ENCODE measurements at regions not wholly inside any gene's neighbourhood (a gene's known extent, or its start where the extent isn't known, plus 50 kb on each side); places are given as distances from the start of the nearest gene placed in this dataset.
"Not testable (repeated sequence)": the region's sequence is repeated elsewhere in the genome, so short reads cannot be mapped to it uniquely, and the experiment has no call there.

DNA sequence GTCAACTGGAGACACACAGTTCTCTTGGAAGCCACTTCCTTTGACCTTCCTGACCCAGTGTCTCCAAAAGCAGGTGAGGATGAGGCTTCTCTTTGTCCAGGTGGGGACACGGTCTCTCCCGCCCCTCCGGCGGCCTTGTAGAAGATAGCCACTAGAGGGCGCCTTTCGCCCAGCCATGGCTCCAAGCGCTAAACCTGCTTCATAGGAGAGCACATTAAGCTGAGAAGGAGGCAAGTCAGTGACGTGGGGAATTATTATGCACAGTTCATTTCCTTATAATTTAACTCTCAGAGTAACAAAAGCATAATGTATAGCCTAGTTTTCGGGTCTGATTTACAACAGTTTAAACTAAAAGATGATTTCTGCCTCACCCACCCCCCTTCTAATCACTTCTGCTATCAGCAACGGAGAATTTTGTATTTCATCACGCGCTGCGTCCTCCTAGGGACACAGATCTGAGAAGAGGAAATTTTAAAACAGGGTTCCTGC lies 208.7 kb downstream of the ICOS start:
- DNase-seq (ENCODE audit: low read depth), result peak; percentile 43

DNA sequence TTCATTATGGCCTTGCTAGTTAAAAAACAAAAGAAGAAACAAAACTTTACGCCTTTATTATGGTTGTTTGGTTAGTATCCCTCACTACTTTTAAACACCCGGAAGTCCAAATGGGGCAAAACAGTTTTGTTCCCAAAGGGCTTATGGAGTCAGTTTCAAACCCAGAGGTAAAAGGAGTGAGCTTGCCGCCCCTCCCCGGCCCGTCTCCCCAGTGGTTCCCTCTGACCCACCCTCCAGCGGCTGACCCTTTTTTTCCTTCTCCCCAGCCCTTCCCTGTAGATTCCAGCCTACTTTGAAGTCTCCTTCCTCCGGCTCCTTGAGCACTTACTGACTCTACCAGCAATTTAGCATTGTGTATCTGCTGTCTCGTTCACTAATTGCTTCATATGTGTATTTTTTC lies 209.2 kb downstream of the ICOS start:
- DNase-seq (ENCODE audit: low read depth), result no peak

DNA sequence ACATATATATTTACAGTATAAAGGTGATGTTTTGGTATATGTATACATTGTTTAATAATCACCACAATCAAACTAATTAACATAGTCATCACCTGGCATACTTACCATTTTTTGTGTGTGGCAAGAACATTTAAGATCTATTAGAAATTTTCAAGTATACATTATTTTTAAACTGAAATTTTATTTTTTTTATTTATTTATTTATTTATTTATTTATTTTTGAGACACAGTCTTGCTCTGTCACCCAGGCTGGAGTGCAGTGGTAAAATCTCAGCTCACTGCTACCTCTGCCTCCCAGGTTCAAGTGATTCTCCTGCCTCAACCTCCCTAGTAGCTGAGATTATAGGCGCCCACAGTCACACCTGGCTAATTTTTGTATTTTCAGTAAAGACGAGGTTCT lies 210.5 kb downstream of the ICOS start:
- not testable (repeated sequence) for DNase-seq (ENCODE audit: low read depth)

DNA sequence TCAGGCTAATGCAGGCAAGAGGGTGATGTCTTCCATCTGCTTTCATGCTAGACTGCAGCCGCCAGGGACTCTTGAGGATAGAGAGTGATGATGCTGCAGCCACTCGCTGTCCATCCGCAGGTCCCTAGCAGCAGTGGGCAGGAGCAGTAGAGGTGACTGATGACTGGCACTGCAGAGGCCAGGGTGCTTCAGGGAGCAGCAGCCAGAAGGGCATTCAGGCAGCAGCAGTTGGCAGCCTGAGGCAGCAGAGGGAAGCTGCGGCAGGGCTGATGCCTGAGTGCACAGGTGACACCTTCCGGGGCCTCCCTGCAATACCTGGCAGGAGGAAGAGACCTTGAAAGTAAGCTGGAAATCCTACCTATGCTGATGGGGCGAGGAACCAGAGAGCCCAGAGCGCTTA lies 214.2 kb downstream of the ICOS start:
- no peak for DNase-seq (ENCODE audit: low read depth)

DNA sequence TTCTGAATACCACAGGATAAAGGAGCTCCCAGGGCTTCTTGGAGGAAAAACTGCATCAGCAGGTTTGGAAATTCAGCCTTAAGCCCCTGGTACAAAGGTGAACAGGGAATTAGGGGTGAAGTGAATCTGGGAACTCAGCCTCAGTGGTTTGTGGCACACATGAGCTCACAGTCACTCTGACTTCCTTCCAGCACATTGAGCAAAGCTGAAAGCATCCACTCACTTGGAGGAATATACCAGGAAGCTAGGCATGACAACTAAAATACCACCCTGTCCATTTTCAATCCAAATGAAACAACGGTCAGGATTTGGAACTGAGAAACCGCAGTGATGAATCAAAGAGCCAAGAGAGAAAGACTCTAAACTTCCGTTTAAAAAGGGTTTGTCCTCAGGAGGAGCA lies 216.1 kb downstream of the ICOS start:
- peak; percentile 6 for DNase-seq (ENCODE audit: low read depth)

DNA sequence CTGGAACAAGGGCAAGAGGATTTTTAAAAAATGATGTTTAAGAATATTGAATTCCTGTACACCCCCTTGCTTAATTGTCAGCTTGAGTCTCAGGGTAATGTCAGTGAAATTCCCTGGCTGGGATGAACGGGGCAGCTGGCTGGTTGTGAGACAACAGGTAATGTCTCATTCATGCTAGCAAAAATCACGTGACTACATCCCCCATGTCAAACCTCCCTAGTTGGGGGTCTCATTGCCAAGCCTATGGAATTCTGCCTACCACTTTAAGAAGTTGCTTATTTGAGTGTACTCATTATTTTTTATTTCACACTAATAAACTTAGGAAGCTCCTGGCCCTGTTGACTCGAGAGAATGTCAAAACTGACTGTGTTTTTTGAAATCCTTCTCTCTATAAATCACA lies 218.3 kb downstream of the ICOS start:
- no peak for DNase-seq (ENCODE audit: low read depth)

DNA sequence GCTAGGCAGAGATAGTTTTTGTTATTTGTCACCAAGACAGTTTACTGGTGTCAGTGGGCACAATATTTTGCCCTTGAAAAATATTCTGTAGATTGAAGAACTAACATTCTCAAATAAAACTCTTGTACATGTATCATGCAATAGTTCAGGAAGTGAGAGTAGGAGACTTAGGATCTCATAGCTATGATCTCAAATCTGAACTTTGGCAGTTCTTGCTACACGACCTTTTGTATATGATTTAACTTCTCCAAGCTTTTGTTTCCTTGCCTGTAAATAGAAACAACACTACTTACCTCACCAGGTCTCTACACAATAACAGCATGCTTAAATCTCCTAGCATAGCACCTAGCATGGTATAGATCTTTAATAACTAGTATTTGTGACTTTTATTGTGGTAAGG lies 219.9 kb downstream of the ICOS start:
- no peak for DNase-seq (ENCODE audit: low read depth)

DNA sequence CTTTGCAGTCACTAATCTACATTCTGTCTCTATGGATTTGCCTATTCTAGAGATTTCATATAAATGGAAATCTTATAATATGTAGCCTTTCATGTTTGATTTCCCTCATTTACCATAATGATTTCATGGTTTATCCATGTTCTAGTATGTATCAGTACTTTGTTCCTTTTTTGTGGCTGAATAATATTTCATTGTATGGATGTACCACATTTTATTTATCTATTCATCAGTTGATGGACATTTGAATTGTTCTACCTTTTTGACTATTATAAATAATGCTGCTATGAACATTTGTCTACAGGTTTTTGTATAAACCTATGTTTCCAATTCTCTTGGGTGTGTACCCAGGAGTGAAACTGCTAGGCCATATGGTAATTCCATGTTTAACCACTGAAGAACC lies 221.1 kb downstream of the ICOS start:
- DNase-seq (ENCODE audit: low read depth), result no peak

DNA sequence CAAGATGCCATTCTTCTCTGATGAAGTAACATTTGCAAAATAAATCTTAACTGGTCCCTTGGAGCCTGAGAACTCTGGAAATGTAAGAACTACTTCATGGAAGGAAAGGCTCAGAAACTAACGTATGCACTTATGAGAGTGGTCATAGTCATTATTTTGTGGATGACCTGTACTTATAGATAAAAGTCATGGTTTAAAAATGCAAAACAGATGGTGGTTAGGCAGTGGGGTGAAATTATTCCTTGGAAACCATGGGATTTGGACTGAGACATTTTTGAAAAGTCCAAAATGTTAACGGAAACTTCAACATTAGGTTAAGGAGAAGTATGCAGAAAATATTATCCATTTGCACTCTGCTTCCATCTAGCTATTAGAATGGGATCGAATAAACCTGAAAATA lies 223.0 kb downstream of the ICOS start:
- no peak for DNase-seq (ENCODE audit: low read depth)

DNA sequence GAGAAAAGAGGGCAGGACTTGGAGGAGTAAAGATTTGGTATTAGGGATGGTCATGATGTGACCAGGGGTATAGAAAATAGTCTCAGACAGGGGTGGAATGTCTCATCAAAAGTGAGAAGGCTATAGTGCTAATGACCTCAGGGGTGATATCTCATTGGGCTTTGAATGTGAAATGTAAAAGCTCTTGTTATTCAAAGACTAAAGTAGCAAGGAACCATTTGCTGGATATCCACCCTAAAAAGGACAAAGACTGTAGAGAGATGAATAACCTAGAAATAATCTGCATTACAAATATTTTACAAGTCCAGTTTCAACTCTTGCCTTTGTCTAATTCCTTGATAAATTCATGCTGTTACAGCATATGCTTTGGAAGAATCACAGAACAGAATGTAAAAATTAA lies 224.4 kb downstream of the ICOS start:
- DNase-seq (ENCODE audit: low read depth), result no peak

DNA sequence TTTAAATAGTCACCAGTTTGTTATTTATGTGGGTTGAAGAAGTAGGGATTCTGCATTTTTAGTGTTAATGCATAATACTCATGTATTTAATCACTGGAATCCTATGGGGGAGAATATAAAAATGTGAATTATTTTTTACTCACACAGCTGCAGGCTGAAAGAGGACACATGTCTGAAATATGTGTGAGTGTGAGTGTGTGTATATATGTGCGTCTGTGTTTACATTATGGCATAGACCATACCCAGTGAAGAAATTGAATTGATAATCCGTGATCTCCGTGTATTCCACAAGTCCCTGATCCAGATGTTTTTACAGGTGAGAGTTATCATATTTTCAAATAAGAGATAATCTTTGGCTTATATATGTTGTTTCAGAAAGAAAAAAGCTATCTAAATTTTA lies 225.3 kb downstream of the ICOS start:
- DNase-seq (ENCODE audit: low read depth), result no peak

DNA sequence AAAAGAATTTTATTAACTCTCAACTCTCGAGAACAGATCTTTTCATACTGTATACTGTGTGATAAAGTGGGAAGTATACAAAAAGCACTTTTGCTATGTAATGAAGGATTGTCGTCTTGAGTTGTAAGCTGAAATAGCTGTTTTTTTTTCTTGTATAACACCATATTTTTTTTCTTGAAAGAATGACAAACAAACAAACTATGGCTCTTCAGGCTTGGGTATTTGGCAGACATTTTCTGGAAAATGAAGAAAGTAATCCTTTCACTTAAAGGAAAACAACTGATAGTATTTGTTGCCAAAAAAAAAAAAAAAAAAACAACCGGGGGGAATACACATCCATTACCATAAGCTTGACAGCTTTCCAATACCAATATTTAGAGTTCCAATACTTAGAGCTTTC lies 230.4 kb downstream of the ICOS start:
- DNase-seq (ENCODE audit: low read depth), result no peak

DNA sequence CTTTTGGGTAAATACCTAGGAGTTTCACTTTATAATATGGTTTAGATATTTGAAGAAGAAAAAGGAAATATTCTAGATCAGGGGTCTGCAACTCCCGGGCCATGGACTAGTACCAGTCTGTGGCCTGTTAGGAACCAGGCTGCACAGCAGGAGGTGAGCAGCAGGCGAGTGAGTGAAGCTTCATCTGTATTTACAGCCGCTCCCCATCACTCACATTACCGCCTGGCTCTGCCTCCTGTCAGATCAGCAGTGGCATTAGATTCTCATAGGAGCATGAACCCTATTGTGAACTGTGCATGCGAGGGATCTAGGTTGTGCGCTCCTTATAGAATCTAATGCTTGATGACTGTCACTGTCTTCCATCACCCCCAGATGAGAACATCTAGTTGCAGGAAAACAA lies 231.1 kb downstream of the ICOS start:
- not testable (repeated sequence) for DNase-seq (ENCODE audit: low read depth)

DNA sequence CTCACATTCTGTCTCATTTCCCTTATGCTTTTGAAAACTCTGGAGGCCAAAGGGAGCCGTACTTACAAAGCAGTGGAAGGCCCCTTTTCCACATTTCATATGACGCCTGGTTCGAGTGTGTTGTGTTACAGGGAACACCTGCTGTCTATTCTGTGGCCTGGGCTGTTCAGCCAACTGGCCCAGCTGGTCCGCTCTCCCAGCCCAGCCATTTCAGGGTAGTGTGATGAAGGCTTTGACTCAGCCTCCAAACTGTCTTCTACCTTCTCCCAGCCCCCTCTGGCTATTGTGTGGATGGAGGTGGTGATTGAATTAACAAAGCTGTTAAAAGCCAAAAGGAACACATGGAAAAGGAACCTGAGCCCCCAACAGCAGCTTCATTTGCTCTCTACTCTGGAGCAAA lies 233.8 kb downstream of the ICOS start:
- no peak for DNase-seq (ENCODE audit: low read depth)

DNA sequence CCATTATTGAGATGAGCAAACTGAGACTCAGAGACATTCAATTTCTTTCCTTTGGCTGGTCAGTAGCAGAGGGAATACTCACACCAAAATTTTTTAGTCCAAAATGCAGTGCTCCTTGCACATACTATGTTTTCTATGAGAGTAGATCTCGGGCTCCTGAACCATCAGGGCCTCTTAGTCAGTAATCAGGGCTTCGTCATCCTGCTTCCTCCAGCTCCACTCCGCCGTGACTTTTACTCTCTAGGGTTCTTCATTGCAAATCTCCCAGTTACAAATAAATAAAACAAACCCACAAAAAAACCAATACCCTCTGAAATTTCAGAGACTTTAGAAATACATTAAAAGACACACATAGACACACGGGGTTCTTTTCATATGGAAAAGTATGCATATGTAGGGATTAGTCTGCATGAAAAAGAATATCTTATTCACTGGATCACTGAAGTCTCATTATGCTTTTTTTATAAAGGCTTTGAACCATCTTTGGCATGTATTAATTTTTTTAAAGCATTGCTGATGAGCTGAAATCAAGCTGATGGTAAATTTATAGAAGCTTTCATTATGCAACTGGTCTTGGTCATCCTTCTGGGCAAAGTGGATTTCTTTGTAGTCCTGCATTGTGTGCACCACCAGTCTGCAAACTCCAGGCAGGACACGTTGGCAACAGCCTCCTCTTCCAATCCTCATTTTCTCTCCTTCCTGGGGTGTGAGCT lies 235.0 kb downstream of the ICOS start:
- DNase-seq (ENCODE audit: low read depth), result no peak

DNA sequence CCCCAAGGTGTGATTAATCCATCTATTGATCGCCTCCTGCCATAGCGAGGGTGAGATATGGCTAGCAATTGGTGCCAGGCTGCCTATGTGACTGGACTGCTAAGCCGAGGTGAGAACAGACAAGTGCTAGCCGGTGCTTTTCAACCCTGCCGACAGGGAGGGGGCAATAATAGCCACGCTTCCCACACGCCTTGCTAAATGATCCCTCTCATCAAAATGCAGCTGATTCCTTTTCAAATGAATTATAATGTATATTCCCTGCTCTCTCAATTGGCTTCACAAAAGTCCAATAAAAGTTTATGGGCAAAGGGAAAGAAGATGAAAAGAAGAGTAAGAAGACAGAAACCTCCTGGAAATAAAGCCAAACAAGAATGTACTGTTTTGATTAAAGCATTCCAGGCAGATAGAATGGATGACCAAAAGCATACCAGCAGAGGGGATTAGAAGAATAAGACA lies 235.6 kb downstream of the ICOS start:
- DNase-seq (ENCODE audit: low read depth), result no peak

DNA sequence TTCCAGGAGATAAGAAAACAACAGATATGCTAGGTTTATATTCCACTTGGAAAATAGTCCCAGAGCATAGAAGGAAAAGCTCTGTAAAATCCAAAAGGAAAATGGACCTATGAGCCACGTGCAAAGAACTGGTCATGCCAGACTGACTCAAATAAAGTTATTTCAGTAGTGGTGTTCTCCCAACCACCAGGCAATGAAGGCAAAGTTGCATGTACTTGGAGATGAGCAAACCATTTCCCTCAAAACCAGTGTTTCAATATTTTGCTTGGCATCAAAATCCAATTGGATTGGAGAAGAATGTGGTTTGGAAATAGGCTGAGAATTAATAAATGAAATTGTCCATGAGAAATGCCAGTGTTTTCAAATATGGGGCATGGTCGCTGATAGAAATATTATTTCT lies 237.5 kb downstream of the ICOS start:
- DNase-seq (ENCODE audit: low read depth), result no peak

DNA sequence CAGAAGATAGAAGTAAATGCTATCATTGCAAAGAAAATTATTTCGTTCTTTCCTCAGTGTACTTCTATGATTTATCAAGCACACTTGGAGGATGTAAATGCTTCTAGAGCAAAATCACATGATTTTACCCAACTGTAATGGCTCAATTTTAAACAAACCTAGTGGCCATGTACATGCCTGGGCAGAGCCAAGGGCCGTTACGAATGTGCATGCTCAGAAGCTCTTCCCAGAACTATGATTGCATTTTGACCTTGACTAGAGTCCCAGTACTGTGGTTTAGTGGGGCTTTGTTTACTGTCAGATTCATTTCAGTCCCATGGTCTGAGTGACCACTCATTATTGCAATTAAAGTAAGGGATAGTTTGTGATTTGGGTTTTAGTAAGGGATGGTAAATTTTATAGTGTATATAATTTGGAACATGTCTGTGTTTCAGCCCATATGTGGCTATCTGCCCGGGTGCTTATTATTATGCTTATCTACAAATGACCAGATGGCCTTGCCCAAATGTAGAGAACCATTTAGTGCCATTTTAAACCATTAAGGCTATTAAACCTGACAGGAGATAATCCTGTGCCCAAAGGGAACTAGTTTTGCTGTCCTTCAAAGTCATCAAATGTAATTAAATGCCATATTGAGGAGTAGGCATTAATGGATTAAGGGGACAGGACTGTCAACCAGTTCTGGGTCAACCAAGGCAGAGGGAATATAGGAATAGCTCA lies 239.1 kb downstream of the ICOS start:
- DNase-seq (ENCODE audit: low read depth), result no peak

DNA sequence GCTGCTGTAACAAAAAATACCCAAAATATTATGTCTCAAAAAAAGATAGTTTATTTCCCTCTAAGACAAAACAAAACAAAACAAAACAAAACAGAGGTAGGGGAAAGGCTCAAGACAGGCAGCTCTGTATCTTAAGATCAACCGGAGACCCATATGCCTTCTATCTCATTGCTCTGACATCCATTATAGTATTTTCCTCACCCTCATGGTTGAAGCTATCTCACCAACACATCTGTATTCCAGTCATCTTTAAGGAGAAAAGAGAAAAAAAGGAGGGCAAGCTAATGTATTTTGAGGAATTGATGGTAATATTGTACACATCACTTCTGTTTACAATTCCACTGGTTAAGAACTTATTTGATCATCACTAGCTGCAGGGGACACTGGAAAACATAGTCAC lies 239.7 kb downstream of the ICOS start:
- DNase-seq (ENCODE audit: low read depth), result no peak

DNA sequence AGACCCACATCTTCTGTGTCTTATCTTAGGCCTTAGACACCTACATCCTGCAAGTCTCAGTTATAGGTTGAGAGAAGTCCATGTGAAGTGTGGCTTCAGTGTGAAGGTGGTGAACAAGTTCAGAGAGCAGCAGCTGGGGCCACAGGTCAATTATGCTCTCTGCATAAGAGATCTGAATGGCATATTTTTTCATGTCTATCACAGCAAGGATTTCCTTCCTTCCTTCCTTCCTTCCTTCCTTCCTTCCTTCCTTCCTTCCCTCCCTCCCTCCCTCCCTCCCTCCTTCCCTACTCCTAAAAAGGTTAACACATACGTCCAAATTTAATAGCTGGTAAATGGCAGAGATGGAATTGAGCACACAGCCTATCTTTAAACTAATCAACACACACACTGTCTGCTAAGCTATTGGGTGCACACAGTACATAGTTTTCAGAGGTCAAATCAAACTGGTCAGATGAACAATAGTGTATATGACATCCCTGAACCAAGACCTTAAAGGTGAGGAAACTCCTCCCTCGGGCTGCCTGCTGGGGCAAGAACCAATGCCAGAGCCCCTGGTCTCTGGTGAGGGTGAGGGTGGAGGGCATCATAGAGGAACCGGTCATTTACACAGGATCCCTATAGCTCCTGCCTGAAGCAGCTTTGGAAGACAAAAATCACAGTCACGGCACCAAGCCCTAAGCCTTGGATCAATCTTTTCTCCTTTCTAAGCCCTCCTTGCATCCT lies 240.9 kb downstream of the ICOS start:
- no peak for DNase-seq (ENCODE audit: low read depth)

DNA sequence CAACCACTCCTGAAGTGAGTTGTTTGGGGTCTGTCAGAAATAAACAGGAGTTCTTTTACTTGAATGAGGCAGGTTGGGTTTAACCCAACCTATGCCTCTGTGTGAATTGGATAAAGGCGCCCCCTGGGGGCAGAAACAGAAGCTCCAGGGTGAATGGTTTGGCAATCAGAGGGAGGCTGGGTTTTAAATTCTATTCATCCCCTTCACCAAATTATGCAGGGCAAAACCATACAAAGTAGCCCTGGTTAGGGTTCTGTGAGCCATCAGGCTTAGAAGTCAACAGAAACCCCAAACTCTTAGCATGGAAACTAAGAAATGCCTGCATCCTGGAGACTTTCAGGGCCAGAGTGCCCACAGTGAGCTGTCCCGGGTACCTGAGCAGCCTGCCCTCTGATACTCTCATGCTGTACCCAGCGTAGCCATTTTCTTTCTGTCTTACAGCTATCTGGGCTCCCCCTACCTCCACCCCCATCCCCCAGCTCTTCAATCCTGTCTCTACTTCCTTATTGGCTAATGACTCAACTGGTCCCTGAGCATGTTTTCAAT lies 241.5 kb downstream of the ICOS start:
- DNase-seq (ENCODE audit: low read depth), result no peak

DNA sequence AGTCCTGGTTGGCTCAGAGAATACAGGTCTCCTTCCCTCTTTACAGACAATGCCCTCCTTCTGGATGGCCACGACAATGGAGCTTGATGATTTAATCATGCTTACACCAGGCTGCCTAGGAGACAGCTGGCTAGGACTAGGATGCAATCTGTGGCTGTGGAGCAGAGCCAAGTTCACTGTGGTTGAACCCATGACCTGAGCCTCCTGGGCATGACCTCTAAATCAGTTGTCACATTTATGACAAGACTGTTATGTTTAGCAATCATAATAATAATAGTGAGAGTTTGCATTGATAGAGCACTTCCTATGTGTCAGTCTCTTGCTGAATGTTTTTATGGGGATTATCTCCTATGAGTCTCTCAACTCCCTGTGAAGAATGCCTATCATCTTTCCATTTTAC lies 244.1 kb downstream of the ICOS start:
- no peak for DNase-seq (ENCODE audit: low read depth)

DNA sequence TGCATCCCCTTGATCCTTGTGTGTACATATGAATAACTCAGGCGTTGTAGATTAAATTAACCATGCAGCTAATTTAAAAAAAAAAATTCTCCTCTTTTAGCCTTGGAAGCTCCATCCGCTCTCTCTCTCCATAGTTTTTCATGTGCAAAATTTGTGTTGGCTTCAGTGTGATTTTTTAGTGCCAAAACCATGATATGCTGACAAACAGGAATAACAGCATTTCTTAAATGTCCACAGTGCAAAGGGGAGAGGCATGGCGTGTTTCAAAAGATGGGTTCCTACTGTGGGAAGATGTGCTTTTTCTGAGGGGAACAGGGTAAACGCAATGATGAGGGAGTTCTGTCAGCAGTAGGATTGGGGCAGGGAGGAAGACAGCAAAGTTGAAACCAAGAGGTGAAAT lies 247.0 kb downstream of the ICOS start:
- DNase-seq (ENCODE audit: low read depth), result no peak
